Nephron progenitor cell (in vitro differentiated cells): ENCODE measurements at regions not wholly inside any gene's neighbourhood (a gene's known extent, or its start where the extent isn't known, plus 50 kb on each side); places are given as distances from the start of the nearest gene placed in this dataset.

ENCODE experiments used
- DNase-seq: peaks from one replicate; pipeline ENCODE4 v3.0.0; 2021
- H3K27ac Mint-ChIP-seq: 2 replicates; pipeline ENCODE4 v1.8.0; 2021; ENCODE audit warnings: mild to moderate bottlenecking, moderate library complexity, mixed read lengths
- H3K27me3 Mint-ChIP-seq: 2 replicates; pipeline ENCODE4 v1.8.0; 2021; ENCODE audit warnings: mild to moderate bottlenecking, low read depth, mixed read lengths; ENCODE audit not compliant: poor library complexity
- H3K36me3 Mint-ChIP-seq: 2 replicates; pipeline ENCODE4 v1.8.0; 2021; ENCODE audit warnings: low read depth, mixed read lengths
- H3K4me1 Mint-ChIP-seq: 2 replicates; pipeline ENCODE4 v1.8.0; 2021; ENCODE audit warnings: mixed read lengths
- H3K4me3 Mint-ChIP-seq: 2 replicates; pipeline ENCODE4 v1.8.0; 2021; ENCODE audit warnings: mild to moderate bottlenecking, moderate library complexity, mixed read lengths
- H3K9me3 Mint-ChIP-seq: 2 replicates; pipeline ENCODE4 v1.8.0; 2021; ENCODE audit warnings: mild to moderate bottlenecking, moderate library complexity, mixed read lengths
- TF ChIP-seq, protein P1 (sequence below): fragments of 200-600 bp; sonication (generic); IDR thresholded peaks from 2 replicates; pipeline ENCODE4 v1.5.0; 2021; ENCODE audit warnings: antibody characterized with exemption

GRCh38 chr12:111112311-111113098 lies 192.1 kb upstream of the MYL2 start:
- TF ChIP-seq, protein P1, sequence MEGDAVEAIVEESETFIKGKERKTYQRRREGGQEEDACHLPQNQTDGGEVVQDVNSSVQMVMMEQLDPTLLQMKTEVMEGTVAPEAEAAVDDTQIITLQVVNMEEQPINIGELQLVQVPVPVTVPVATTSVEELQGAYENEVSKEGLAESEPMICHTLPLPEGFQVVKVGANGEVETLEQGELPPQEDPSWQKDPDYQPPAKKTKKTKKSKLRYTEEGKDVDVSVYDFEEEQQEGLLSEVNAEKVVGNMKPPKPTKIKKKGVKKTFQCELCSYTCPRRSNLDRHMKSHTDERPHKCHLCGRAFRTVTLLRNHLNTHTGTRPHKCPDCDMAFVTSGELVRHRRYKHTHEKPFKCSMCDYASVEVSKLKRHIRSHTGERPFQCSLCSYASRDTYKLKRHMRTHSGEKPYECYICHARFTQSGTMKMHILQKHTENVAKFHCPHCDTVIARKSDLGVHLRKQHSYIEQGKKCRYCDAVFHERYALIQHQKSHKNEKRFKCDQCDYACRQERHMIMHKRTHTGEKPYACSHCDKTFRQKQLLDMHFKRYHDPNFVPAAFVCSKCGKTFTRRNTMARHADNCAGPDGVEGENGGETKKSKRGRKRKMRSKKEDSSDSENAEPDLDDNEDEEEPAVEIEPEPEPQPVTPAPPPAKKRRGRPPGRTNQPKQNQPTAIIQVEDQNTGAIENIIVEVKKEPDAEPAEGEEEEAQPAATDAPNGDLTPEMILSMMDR: no peak
- Mint-ChIP-seq H3K36me3 (peaks cover 11% of the 10 kb centered on the region), H3K4me3 (no peak overlapping the region), H3K4me1 (peaks cover 16% of the 10 kb centered on the region), H3K27me3 (peaks cover 10% of the 10 kb centered on the region), H3K27ac (no peak overlapping the region), H3K9me3 (peaks cover 42% of the 10 kb centered on the region)
- no peak for DNase-seq

GRCh38 chr12:111111681-111112080 lies 191.3 kb upstream of the MYL2 start:
- TF ChIP-seq, protein P1: no peak

GRCh38 chr12:111110556-111110955 lies 190.2 kb upstream of the MYL2 start:
- peaks cover 11% of the 10 kb centered on the region for H3K36me3 Mint-ChIP-seq
- H3K4me3 Mint-ChIP-seq: no peak overlapping the region
- DNase-seq: no peak
- peaks cover 15% of the 10 kb centered on the region for H3K27me3 Mint-ChIP-seq
- peaks cover 16% of the 10 kb centered on the region for H3K4me1 Mint-ChIP-seq
- peaks cover 27% of the 10 kb centered on the region for H3K9me3 Mint-ChIP-seq
- TF ChIP-seq, protein P1: no peak
- no peak overlapping the region for H3K27ac Mint-ChIP-seq

More at GRCh38 chr12:111111681-111112080, 191.3 kb upstream of the MYL2 start:
- H3K27me3 Mint-ChIP-seq: peaks cover 13% of the 10 kb centered on the region
- peaks cover 14% of the 10 kb centered on the region for H3K36me3 Mint-ChIP-seq
- H3K27ac Mint-ChIP-seq: peak overlapping the region; percentile 25
- no peak overlapping the region for H3K4me3 Mint-ChIP-seq
- peaks cover 37% of the 10 kb centered on the region for H3K9me3 Mint-ChIP-seq
- DNase-seq: no peak
- peaks cover 16% of the 10 kb centered on the region for H3K4me1 Mint-ChIP-seq

DNA sequence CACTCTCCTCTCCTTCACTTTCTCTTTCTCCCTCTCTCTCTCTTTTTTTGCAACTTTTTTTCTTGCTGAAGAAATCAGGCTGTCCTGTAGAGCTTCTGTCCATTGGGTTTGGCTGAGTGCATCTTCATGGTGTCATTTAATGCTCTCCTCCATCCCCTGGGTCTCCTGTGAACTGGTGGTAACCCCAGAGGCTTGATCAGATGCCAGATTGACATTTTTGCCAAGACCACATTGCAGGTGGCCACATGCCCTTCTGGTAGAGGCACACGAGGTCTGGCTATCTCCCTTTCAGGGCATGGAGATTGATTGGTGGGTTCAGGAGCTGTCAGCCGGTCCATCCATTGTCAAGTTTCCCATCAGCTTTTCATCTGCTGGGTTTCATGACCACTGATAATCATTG lies 188.3 kb upstream of the MYL2 start:
- DNase-seq: no peak
- Mint-ChIP-seq H3K9me3 (peaks cover 25% of the 10 kb centered on the region), H3K27me3 (peaks cover 18% of the 10 kb centered on the region), H3K36me3 (peaks cover 11% of the 10 kb centered on the region), H3K4me1 (peaks cover 21% of the 10 kb centered on the region), H3K27ac (no peak overlapping the region), H3K4me3 (no peak overlapping the region)
- TF ChIP-seq, protein P1: no peak

GRCh38 chr12:111107392-111108178 lies 187.2 kb upstream of the MYL2 start:
- Mint-ChIP-seq H3K4me3 (no peak overlapping the region), H3K27ac (no peak overlapping the region), H3K4me1 (peaks cover 20% of the 10 kb centered on the region), H3K36me3 (peaks cover 11% of the 10 kb centered on the region), H3K27me3 (peaks cover 19% of the 10 kb centered on the region), H3K9me3 (peaks cover 25% of the 10 kb centered on the region)
- TF ChIP-seq, protein P1: no peak
- DNase-seq: no peak
